Tibial nerve (tissue), 3 donors: ENCODE measurements at regions not wholly inside any gene's neighbourhood (a gene's known extent, or its start where the extent isn't known, plus 50 kb on each side); places are given as distances from the start of the nearest gene placed in this dataset.

Experiments used
- POLR2A ChIP-seq, 2 donors: fragments of 450-650 bp; IDR thresholded peaks; one replicate each; pipeline ENCODE4 v1.6.1; 2017; ENCODE audit warnings: antibody characterized with exemption in 2 of 2, mild to moderate bottlenecking in 2 of 2, moderate library complexity in 2 of 2
- TF ChIP-seq, protein P1 (sequence below), 5 experiments: fragments of 200-600 bp in 3 of 5; fragments of 450-650 bp in 2 of 5; sonication (generic) in 3 of 5; IDR thresholded peaks; one replicate each; pipeline ENCODE4 v1.5.1; 2016 to 2019; ENCODE audit warnings: antibody characterized with exemption in 5 of 5, mild to moderate bottlenecking in 3 of 5, moderate library complexity in 2 of 5

DNA sequence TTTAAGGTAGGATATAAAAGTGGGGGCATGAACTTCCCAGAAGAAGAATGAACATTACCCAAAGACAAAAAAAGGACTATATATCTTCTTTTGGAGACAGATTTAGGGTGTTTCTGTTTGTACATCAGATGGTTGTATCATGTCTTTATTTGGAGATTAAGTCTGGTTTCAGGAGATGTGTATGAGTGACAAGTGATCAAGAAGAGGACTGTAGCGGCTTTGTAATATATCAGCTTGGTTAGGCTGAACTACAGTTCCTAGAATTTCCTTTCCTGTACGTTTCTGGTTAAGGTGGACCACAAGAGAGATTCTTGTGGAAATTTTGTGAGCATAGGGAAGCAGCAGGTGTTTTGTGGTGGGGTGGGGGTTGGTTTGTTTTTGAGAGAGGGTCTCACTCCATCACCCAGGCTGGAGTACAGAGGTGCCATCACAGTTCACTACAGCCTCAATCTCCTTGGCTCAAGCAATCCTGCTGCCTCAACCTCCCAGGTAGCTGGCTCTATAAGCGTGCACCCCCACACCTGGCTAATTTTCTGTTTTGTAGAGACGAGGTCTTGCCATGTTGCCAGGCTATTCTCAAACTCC is 287.1 kb upstream of the MGAT5 start:
- TF ChIP-seq, protein P1, sequence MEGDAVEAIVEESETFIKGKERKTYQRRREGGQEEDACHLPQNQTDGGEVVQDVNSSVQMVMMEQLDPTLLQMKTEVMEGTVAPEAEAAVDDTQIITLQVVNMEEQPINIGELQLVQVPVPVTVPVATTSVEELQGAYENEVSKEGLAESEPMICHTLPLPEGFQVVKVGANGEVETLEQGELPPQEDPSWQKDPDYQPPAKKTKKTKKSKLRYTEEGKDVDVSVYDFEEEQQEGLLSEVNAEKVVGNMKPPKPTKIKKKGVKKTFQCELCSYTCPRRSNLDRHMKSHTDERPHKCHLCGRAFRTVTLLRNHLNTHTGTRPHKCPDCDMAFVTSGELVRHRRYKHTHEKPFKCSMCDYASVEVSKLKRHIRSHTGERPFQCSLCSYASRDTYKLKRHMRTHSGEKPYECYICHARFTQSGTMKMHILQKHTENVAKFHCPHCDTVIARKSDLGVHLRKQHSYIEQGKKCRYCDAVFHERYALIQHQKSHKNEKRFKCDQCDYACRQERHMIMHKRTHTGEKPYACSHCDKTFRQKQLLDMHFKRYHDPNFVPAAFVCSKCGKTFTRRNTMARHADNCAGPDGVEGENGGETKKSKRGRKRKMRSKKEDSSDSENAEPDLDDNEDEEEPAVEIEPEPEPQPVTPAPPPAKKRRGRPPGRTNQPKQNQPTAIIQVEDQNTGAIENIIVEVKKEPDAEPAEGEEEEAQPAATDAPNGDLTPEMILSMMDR (IDR thresholded peaks at IDR 0.05): no peak
- no peak for TF ChIP-seq POLR2A (IDR thresholded peaks at IDR 0.05)
